GM19467 (cell line): ENCODE measurements at regions not wholly inside any gene's neighbourhood (a gene's known extent, or its start where the extent isn't known, plus 50 kb on each side); places are given as distances from the start of the nearest gene placed in this dataset.

Experiments used
- ATAC-seq: cut with Tn5 transposase; IDR thresholded peaks from one replicate; pipeline ENCODE4 v1.9.1; 2021; ENCODE audit warnings: mild to moderate bottlenecking, moderate library complexity; ENCODE audit not compliant: unreplicated experiment

GRCh38 chr3:193978030-193978429, 157.9 kb upstream of the HES1 start:
- no peak for ATAC-seq

GRCh38 chr3:193978486-193978885, 157.5 kb upstream of the HES1 start:
- no peak for ATAC-seq

- ATAC-seq, result no peak
Measured at GRCh38 chr3:193980326-193980725, 155.6 kb upstream of the HES1 start.

GRCh38 chr3:193980905-193981304, 155.0 kb upstream of the HES1 start:
- ATAC-seq, result no peak

DNA sequence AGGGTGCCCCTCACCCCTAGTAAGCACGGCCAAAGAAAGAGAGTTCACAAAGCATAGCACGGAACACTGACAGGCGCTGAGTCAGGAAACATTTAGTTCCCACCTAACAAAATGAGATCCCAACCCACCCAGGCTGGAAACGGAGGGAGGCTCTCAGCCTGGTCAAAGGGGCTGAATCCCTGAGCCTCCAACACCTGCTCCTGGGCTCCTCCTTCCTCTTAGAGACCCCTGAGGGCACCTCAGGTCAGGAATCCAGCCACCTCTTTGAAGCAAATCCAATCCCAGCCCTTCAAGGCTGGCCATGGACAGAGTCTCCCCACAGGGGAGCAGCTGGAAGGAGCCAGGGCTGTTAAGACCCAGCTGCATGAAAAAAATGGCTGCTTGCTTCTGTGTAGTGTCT, 154.4 kb upstream of the HES1 start:
- ATAC-seq, result no peak

- ATAC-seq, result no peak
Measured at GRCh38 chr3:193982258-193982659, 153.7 kb upstream of the HES1 start.

DNA sequence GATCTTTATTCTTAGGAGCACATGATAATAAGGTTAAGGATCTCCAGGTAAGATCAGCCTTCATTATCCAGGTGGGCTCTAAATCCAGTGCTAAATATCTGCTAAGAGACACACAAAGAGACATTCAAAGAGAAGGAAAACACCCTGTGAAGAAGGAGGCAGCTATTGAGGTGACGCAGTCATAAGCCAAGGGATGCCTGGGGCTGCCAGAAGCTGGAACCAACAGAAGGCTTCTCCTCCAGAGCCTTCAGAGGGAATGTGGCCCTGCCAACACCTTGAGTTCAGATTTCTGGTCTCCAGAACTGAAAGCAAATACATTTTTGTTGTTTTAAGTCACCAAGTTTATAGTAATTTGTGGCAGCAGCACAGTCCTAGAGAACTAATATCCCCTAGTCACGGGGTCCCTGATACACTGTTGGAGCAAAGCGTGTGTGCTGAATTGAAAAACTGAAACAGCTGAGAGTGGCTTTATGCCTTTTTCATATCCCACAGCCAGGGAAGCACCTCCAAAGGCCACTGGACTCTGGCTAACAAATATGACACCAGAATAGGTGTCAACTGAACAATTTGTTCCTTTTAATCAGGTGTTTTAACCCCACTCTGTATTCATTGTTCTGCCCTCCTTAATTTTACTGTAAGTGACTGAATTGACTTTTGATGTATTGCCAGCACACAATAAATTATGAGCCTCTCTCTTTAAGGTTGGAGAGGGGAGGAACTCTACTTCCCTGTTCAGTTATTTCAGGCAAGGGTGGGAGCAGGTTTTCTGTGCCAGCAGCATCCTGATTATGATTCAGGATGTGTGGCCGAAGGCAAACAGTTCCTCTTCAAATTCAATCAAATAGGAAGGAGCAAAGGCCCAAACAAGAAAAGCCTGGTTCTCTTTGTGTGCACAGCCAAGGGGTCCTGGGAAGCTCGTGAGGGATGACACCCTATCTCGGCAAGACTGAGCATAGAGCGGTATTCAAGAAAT, 151.8 kb upstream of the HES1 start:
- ATAC-seq, result no peak

DNA sequence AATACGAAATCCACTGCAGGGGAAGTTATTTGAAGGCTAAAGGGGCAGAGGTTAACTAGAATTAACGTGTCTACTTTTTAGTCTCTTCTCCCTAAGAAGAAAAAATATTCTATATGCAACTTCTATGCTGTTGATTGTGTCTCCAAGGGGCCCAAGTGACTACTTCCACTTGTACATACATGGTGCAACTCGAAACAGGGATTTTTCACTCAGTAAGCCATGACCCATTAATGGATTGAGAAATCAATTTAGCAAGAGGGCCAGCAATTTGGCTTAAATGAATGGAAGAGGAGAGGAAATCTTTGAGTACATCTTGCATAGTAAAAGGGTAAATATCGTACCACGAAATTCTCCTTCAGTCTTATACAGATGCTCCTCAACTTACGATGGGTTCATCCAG, 151.1 kb upstream of the HES1 start:
- no peak for ATAC-seq

GRCh38 chr3:193987186-193987585, 148.8 kb upstream of the HES1 start:
- no peak for ATAC-seq

GRCh38 chr3:193989186-193989585, 146.8 kb upstream of the HES1 start:
- no peak for ATAC-seq

- no peak for ATAC-seq
Measured at GRCh38 chr3:193991666-193992424, 144.1 kb upstream of the HES1 start.

DNA sequence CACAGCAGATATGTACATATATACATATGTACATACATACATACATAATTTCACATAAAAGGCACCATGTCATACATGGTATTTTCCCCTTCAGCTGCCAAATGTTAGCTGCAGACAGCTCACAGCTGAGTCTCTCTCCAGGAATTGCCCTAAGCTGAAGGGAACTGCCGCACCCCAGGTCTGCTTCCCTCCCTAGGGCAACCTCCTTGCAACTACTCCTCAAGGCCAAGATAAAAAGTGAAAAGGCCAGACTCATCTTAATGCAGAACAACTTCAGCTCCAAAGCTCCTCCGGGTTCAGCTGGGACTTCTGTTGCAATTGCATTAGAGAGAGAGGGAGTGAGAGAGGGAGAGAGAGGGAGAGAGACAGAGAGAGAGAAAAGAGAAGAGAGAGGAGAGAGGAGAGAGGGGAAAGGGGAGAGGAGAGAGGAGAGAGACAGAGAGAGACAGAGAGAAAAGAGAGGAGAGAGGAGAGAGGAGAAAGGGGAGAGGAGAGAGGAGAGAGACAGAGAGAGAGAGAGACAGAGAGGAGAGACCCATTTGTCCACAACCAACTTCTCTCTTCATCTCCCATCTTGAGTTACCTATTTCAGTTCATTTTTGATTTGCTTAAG, 143.4 kb upstream of the HES1 start:
- no peak for ATAC-seq

DNA sequence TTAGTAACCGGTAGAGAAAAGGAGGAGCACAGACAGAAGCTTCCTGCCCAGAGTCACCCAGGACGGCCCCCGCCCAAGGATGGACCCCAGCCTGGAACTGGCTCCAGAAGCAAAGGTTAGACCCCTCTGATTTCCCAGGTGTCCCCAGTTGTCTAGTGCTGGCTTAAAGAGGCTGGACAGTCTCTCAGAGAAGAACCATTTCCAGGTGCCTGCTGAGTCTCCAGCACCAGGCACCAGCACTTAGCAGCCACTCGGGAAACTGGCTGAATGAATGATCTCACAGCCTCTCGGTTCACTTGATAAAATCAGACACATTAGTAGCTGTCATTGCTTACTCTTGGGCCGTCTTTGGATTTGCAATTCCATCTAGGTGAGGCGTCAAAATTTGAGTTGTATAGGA, 139.7 kb upstream of the HES1 start:
- no peak for ATAC-seq

GRCh38 chr3:193996641-193997089, 139.3 kb upstream of the HES1 start:
- no peak for ATAC-seq

DNA sequence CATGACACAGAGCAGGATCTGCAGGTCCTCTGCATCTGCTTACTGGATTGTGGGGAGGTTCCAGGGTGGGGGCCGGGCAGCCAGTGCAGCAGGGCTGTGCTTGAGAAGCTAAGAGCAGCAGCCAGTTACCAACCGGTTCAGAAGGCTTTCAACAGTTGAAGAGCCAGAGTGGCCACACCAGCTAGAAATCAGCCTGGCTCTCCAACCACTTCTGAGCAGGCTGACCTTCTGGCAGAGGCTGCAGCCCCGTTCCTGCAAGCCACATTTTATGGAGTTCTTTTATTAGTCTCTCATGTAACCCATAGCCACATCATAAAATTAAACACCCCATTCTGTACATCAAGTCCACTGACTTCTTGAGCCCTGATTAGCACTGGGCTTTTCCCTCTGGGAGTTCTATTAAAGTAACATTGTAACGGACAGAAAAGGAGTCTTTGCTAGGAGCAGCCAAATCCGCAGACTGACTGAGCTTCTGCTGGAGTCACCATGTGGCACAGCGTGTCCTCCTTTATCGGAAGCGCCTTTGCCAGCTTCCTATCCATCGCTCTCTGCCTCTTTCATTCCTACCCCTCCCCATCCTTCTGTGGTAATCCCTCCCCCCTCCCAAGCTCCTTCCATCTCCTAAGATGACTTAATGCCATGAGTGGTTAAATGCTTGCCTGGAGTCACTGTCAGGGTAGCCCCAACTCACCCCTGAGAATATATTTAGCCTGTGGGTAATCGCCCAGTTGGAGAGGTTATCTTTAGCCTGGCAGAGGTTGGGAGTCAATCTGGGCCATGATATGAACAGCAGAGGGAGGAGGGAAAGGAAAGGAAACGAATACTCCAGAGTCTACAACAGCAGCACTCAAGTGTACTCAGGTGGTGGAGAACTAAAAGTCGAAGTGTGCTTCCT, 138.5 kb upstream of the HES1 start:
- ATAC-seq, result no peak

DNA sequence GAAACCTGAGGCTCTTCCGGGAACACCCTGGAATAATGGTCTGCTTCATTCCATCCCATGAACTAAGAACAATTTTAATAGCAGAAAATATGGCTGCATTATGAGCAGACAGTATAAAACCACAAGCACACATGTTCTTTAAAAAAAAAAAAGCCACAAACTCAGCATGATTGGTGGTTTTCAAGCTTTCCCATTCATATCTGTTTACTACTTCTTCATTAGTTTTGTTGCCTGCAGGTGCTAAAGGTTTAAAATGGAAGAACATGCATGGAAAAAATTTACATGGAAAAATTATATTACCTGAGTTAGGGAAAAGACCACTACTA, 137.9 kb upstream of the HES1 start:
- ATAC-seq, result no peak

GRCh38 chr3:193998628-193999195, 137.2 kb upstream of the HES1 start:
- no peak for ATAC-seq

- no peak for ATAC-seq
Measured at GRCh38 chr3:194000100-194000499, 135.8 kb upstream of the HES1 start.

DNA sequence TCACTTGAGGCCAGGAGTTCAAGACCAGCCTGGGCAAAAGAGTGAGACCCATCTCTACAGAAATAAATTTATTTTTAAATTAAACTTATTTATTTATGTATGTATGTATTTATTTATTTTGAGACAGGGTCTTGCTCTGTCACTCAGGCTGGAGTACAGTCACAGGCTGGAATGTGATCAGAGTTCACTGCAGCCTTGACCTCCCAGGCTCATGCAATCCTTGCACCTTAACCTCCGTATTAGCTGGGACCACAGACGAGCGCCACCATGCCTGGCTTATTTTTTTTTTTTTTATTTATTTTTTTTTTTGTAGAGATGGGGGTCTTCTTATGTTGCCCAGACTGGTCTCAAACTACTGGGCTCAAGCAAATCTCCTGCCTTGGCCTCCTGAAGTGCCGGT, 135.2 kb upstream of the HES1 start:
- ATAC-seq, result no peak

DNA sequence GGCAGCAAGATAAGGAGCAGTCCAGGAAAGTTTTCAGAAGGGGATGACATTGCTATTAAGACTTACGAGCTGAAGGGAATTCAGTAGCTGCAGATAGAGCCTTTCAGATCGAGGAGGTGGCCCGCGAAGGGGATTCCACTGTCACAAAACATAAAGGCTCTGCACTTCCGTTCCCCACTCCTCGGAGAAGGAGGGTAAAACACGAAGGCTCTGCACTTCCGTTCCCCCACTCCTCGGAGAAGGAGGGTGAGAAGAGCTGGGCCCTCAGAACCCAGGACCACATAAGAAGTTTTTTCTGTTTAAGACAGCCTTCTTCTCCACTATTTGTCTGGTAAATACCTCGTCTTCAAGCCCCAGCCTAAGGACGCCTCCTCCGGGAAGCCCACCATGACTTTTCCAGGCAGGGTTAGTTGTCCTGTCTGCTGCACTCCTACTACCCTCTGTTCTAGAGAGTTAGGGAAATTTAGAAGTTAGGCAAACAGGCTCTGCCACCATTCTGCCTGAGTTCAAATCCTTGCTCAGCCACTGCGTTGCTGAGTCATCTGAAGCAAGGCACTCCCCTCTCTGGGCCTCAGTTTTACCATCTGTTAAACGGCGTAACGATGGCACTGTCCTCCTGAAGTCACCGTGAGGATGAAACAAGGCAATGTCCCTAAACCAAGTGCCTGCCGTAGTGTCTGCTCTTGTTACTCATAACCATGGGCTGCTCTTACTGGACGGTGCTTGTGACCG, 134.1 kb upstream of the HES1 start:
- ATAC-seq, result no peak
